GM23338 (cell line): ENCODE measurements at regions not wholly inside any gene's neighbourhood (a gene's known extent, or its start where the extent isn't known, plus 50 kb on each side); places are given as distances from the start of the nearest gene placed in this dataset.

Experiments
- ATAC-seq: fragments of 200-7000 bp; cut with Tn5 transposase; 3 replicates; pipeline ENCODE4 v1.9.1; 2020
- DNase-seq: peaks from one replicate; pipeline ENCODE4 v3.0.0-alpha.2; 2015; ENCODE audit warnings: low spot score
- H2AFZ ChIP-seq: fragments of 200-600 bp; sonication (generic); 2 replicates; pipeline ENCODE4 v1.8.0; 2016; ENCODE audit warnings: antibody characterized with exemption, mild to moderate bottlenecking, moderate library complexity
- H3F3A ChIP-seq: fragments of 200-600 bp; sonication (generic); replicated peaks from 2 replicates; pipeline ENCODE4 v1.8.0; 2017; ENCODE audit warnings: antibody characterized with exemption, mixed run types, low read depth
- H3K27ac ChIP-seq: fragments of 200-600 bp; sonication (generic); 2 replicates; pipeline ENCODE4 v1.6.1; 2016; ENCODE audit warnings: low read depth
- H3K27me3 ChIP-seq: fragments of 200-600 bp; sonication (generic); 2 replicates; pipeline ENCODE4 v1.8.0; 2016; ENCODE audit warnings: mild to moderate bottlenecking, mixed run types, moderate library complexity; ENCODE audit not compliant: insufficient read depth
- H3K36me3 ChIP-seq: fragments of 200-600 bp; sonication (generic); 2 replicates; pipeline ENCODE4 v1.8.0; 2016; ENCODE audit warnings: mild to moderate bottlenecking; ENCODE audit not compliant: insufficient read depth
- H3K4me1 ChIP-seq: fragments of 200-600 bp; sonication (generic); 2 replicates; pipeline ENCODE4 v1.8.0; 2016; ENCODE audit warnings: mild to moderate bottlenecking, moderate library complexity; ENCODE audit not compliant: insufficient read depth
- H3K4me2 ChIP-seq: fragments of 200-600 bp; sonication (generic); 2 replicates; pipeline ENCODE4 v1.7.1; 2017; ENCODE audit warnings: mixed run types
- H3K4me3 ChIP-seq: fragments of 200-600 bp; sonication (generic); 2 replicates; pipeline ENCODE4 v1.6.1; 2016; ENCODE audit warnings: mixed run types
- H3K79me2 ChIP-seq: fragments of 200-600 bp; sonication (generic); replicated peaks from 2 replicates; pipeline ENCODE4 v1.8.0; 2017; ENCODE audit warnings: mild to moderate bottlenecking; ENCODE audit not compliant: insufficient read depth
- H3K9me2 ChIP-seq: fragments of 200-600 bp; sonication (generic); 2 replicates; pipeline ENCODE4 v1.8.0; 2017; ENCODE audit not compliant: insufficient read depth
- H4K20me1 ChIP-seq: fragments of 200-600 bp; sonication (generic); replicated peaks from 2 replicates; pipeline ENCODE4 v1.8.0; 2017; ENCODE audit warnings: mild to moderate bottlenecking; ENCODE audit not compliant: insufficient read depth
- H3K27ac Mint-ChIP-seq: 2 replicates; pipeline ENCODE4 v1.8.0; 2020; ENCODE audit warnings: inconsistent platforms, mild to moderate bottlenecking, moderate library complexity, mixed read lengths
- H3K27me3 Mint-ChIP-seq: 3 replicates; pipeline ENCODE4 v1.8.0; 2022; ENCODE audit warnings: low read depth, mild to moderate bottlenecking, moderate library complexity, mixed read lengths, inconsistent platforms; ENCODE audit not compliant: insufficient read depth, poor library complexity
- H3K36me3 Mint-ChIP-seq: 3 replicates; pipeline ENCODE4 v1.8.0; 2021; ENCODE audit warnings: low read depth, mild to moderate bottlenecking, inconsistent platforms, moderate library complexity, mixed read lengths
- H3K4me1 Mint-ChIP-seq: 3 replicates; pipeline ENCODE4 v1.8.0; 2020; ENCODE audit warnings: mild to moderate bottlenecking, inconsistent platforms, mixed read lengths
- H3K4me3 Mint-ChIP-seq: 3 replicates; pipeline ENCODE4 v1.8.0; 2021; ENCODE audit warnings: moderate library complexity, mild to moderate bottlenecking, inconsistent platforms, mixed read lengths
- H3K9me3 Mint-ChIP-seq: 3 replicates; pipeline ENCODE4 v1.8.0; 2020; ENCODE audit warnings: moderate library complexity, mild to moderate bottlenecking, inconsistent platforms, mixed read lengths
- CREB1 ChIP-seq: fragments of 250-450 bp; sonication (Bioruptor Pico); IDR thresholded peaks from 2 replicates; pipeline ENCODE4 v1.5.0; 2020; ENCODE audit warnings: low read depth, mild to moderate bottlenecking, moderate library complexity
- CTCF ChIP-seq, 2 experiments: fragments of 200-600 bp in 1 of 2; sonication (generic) in 1 of 2; conservative IDR thresholded peaks; 2 replicates each; pipeline versions ENCODE4 v1.5.1 to v1.6.1; 2016 to 2017; ENCODE audit warnings: antibody characterized with exemption in 2 of 2, low read depth in 2 of 2, mild to moderate bottlenecking in 2 of 2, moderate library complexity in 1 of 2
- ETS1 ChIP-seq: IDR thresholded peaks from 2 replicates; pipeline ENCODE4 v1.6.1; 2016; ENCODE audit warnings: antibody characterized with exemption
- EZH2 ChIP-seq: fragments of 200-600 bp; sonication (generic); IDR thresholded peaks from one replicate; pipeline ENCODE4 v1.8.0; 2017; ENCODE audit warnings: antibody characterized with exemption, mild to moderate bottlenecking, low read depth; ENCODE audit not compliant: unreplicated experiment
- EZH2phosphoT487 ChIP-seq: fragments of 200-600 bp; sonication (generic); IDR thresholded peaks from one replicate; pipeline ENCODE4 v1.8.1; 2018; ENCODE audit warnings: antibody characterized with exemption; ENCODE audit not compliant: unreplicated experiment
- JUNB ChIP-seq: IDR thresholded peaks from one replicate; pipeline ENCODE4 v1.6.1; 2016; ENCODE audit warnings: antibody characterized with exemption; ENCODE audit not compliant: unreplicated experiment
- NANOG ChIP-seq: IDR thresholded peaks from 2 replicates; pipeline ENCODE4 v1.6.1; 2016; ENCODE audit warnings: antibody characterized with exemption, borderline replicate concordance
- POLR2AphosphoS5 ChIP-seq: IDR thresholded peaks from 2 replicates; pipeline ENCODE4 v1.6.1; 2016; ENCODE audit warnings: antibody characterized with exemption, low read depth
- REST ChIP-seq: IDR thresholded peaks from one replicate; pipeline ENCODE4 v1.6.1; 2018; ENCODE audit warnings: antibody characterized with exemption; ENCODE audit not compliant: unreplicated experiment
- STAT1 ChIP-seq: IDR thresholded peaks from one replicate; pipeline ENCODE4 v1.6.1; 2016; ENCODE audit warnings: antibody characterized with exemption; ENCODE audit not compliant: unreplicated experiment
- ZNF114 ChIP-seq: fragments of 250-450 bp; sonication (Bioruptor Pico); IDR thresholded peaks from 2 replicates; pipeline ENCODE4 v1.5.0; 2020; ENCODE audit warnings: mild to moderate bottlenecking, moderate library complexity
- ZNF331 ChIP-seq: fragments of 250-450 bp; sonication (Bioruptor Pico); IDR thresholded peaks from 2 replicates; pipeline ENCODE4 v1.5.0; 2020; ENCODE audit warnings: low read depth, mild to moderate bottlenecking, moderate library complexity
- ZNF462 ChIP-seq: fragments of 250-450 bp; sonication (Bioruptor Pico); IDR thresholded peaks from 2 replicates; pipeline ENCODE4 v1.5.0; 2020; ENCODE audit warnings: mild to moderate bottlenecking, moderate library complexity

GRCh38 chr4:147128787-147129186 is 183.1 kb upstream of the TTC29 start:
- no peaks in the 10 kb centered on the region for H3K36me3 Mint-ChIP-seq
- Histone ChIP-seq H4K20me1 (no peaks in the 10 kb centered on the region), H3K79me2 (no peaks in the 10 kb centered on the region), H3K9me2 (peaks cover 4% of the 10 kb centered on the region; the same call in 1 of the 2 replicates), H3K27me3 (no peaks in the 10 kb centered on the region), H3K36me3 (no peaks in the 10 kb centered on the region), H2AFZ (no peak overlapping the region), H3K4me1 (no peaks in the 10 kb centered on the region), H3K4me3 (no peak overlapping the region), H3K27ac (no peak overlapping the region), H3F3A (no peaks in the 10 kb centered on the region), H3K4me2 (no peak overlapping the region)
- H3K27me3 Mint-ChIP-seq, result peaks cover 5% of the 10 kb centered on the region
- H3K9me3 Mint-ChIP-seq, result no peaks in the 10 kb centered on the region; the same call in 2 of the 3 replicates
- no peak for ATAC-seq
- no peak overlapping the region for H3K4me3 Mint-ChIP-seq
- no peak overlapping the region for H3K27ac Mint-ChIP-seq
- DNase-seq, result no peak
- H3K4me1 Mint-ChIP-seq, result peaks cover 7% of the 10 kb centered on the region; the same call in 1 of the 3 replicates
- TF ChIP-seq ZNF462 (no peak), JUNB (no peak), NANOG (no peak), ZNF114 (CRISPR knock-in tag) (no peak), EZH2 (no peak), ZNF331 (CRISPR knock-in tag) (no peak), EZH2phosphoT487 (no peak), STAT1 (no peak), ETS1 (no peak), CREB1 (CRISPR knock-in tag) (no peak), CTCF (conservative IDR thresholded peaks at IDR 0.05; ENCODE audit: low read depth in 2 of 2) (no peak), POLR2AphosphoS5 (no peak), REST (no peak)
